ENCODE measurements at regions not wholly inside any gene's neighbourhood (a gene's known extent, or its start where the extent isn't known, plus 50 kb on each side); places are given as distances from the start of the nearest gene placed in this dataset.

- TF ChIP-seq POLR2A (IDR thresholded peaks at IDR 0.05; ENCODE audit: extremely low read depth, insufficient read length) = no peak
- TF ChIP-seq CTCF (IDR thresholded peaks at IDR 0.05; ENCODE audit: low read depth, low read length) = no peak
Measured at GRCh38 chr21:35219719-35220118, 170.6 kb upstream of the RUNX1 start.
